ENCODE measurements at regions not wholly inside any gene's neighbourhood (a gene's known extent, or its start where the extent isn't known, plus 50 kb on each side); places are given as distances from the start of the nearest gene placed in this dataset.

DNA sequence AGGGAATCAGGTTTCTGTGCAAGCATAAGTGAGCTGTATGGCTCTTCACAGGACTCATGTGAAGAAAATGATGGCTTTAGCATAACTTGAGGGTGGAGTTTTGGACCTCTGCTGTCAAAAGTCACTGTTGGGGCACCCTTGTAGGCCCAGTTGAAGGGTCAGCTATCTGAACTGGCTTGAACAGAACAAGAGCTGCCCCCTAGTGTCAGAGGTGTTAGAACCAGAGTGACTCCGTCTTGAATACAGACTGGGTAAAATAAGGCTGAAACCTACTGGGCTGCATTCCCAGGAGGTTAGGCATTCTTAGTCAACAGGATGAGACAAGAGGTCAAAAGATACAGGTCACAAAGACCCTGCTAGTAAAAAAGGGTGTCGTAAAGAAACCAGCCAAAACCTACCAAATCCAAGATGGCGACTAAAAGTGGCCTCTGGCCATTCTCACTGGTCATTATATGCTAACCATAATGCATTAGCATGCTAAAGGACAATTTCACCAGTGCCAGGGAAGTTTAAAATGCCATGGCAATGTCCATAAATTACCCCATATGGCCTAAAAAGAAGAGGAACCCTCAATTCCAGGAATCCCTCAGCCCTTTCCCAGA is 484.0 kb upstream of the ERCC4 start:
- no peaks in the 10 kb centered on the region for H3K4me1 ChIP-seq
- no peak overlapping the region for H3K27ac ChIP-seq (replicated peaks)
- TF ChIP-seq, protein P1, sequence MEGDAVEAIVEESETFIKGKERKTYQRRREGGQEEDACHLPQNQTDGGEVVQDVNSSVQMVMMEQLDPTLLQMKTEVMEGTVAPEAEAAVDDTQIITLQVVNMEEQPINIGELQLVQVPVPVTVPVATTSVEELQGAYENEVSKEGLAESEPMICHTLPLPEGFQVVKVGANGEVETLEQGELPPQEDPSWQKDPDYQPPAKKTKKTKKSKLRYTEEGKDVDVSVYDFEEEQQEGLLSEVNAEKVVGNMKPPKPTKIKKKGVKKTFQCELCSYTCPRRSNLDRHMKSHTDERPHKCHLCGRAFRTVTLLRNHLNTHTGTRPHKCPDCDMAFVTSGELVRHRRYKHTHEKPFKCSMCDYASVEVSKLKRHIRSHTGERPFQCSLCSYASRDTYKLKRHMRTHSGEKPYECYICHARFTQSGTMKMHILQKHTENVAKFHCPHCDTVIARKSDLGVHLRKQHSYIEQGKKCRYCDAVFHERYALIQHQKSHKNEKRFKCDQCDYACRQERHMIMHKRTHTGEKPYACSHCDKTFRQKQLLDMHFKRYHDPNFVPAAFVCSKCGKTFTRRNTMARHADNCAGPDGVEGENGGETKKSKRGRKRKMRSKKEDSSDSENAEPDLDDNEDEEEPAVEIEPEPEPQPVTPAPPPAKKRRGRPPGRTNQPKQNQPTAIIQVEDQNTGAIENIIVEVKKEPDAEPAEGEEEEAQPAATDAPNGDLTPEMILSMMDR (IDR thresholded peaks at IDR 0.05; ENCODE audit: borderline replicate concordance): no peak
- H3K27me3 ChIP-seq (ENCODE audit: low read depth): peaks cover 33% of the 10 kb centered on the region
- intact Hi-C loops (cut with micrococcal nuclease): no loop called here
- DNase-seq: no peak
- H3K4me3 ChIP-seq: no peak overlapping the region
- H3K36me3 ChIP-seq: no peaks in the 10 kb centered on the region
- no peaks in the 10 kb centered on the region for H3K9me3 ChIP-seq (replicated peaks)

DNA sequence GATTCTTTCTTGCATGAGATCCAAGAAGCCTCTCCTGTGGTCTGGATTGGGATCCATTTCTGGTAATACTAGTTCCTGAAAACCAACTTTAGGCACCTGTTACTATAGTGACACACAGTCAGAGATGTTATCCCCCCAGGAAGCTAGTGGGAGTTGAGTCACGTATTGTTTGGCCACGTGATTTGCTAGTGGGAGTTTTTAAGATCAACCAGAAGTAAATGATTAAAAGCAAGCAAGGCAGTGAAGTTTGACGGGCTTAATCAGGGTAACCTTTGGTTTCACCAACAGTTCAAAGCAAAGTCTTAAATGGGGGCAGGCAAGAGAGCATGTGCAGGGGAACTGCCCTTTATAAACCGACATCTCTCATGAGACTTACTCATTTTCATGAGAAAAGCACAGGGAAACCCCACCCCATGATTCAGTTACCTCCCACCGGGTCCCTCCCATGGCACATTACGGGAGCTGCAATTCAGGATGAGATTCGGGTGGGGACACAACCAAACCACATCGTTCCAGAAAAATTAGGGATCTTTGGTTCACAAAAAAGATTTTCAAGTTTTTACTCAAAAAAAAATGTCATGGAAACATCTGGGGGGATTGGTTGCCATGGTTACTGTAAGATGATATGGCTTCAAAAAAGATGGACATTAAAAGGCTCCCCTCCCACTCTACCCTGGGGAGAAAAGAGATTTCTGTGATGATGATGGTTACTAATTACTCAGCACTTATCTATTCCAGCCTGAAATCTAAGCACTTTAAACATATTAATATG is 483.1 kb upstream of the ERCC4 start:
- intact Hi-C loops (cut with micrococcal nuclease): no loop called here
- DNase-seq: no peak

GRCh38 chr16:13437413-13437795 is 482.6 kb upstream of the ERCC4 start:
- Histone ChIP-seq H3K27me3 (ENCODE audit: low read depth) (peaks cover 33% of the 10 kb centered on the region), H3K36me3 (no peaks in the 10 kb centered on the region), H3K27ac (replicated peaks) (no peak overlapping the region), H3K4me3 (no peak overlapping the region), H3K4me1 (no peaks in the 10 kb centered on the region), H3K9me3 (replicated peaks) (no peaks in the 10 kb centered on the region)
- TF ChIP-seq, protein P1 (IDR thresholded peaks at IDR 0.05; ENCODE audit: borderline replicate concordance): no peak
- intact Hi-C loops (cut with micrococcal nuclease): no loop called here
- no peak for DNase-seq

More for the DNA sequence above, 483.1 kb upstream of the ERCC4 start:
- peaks cover 33% of the 10 kb centered on the region for H3K27me3 ChIP-seq (ENCODE audit: low read depth)
- H3K9me3 ChIP-seq (replicated peaks): no peaks in the 10 kb centered on the region
- H3K4me3 ChIP-seq: no peak overlapping the region
- H3K4me1 ChIP-seq: no peaks in the 10 kb centered on the region
- H3K27ac ChIP-seq (replicated peaks): no peak overlapping the region
- TF ChIP-seq, protein P1 (IDR thresholded peaks at IDR 0.05; ENCODE audit: borderline replicate concordance): no peak
- H3K36me3 ChIP-seq: no peaks in the 10 kb centered on the region

DNA sequence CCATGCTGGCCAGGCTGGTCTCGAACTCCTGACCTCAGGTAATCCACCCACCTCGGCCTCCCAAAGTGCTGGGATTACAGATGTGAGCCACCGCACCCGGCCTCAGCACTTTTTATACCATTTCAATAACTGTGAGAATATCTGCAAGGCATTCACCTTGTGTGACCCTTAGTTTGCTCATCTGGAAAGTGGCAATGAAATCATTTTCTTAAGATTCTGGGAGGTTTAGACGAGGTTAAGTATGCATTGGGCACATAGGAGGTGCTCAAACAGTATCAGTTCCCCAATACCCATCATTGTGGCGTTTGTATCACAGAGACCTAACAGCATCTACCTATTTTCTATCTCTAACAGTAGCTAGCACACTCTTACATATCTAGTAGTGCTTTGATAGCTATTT is 481.9 kb upstream of the ERCC4 start:
- peaks cover 33% of the 10 kb centered on the region for H3K27me3 ChIP-seq (ENCODE audit: low read depth)
- TF ChIP-seq, protein P1 (IDR thresholded peaks at IDR 0.05; ENCODE audit: borderline replicate concordance): no peak
- intact Hi-C loops (cut with micrococcal nuclease): no loop called here
- no peaks in the 10 kb centered on the region for H3K36me3 ChIP-seq
- DNase-seq: no peak
- no peaks in the 10 kb centered on the region for H3K9me3 ChIP-seq (replicated peaks)
- no peak overlapping the region for H3K27ac ChIP-seq (replicated peaks)
- H3K4me1 ChIP-seq: no peaks in the 10 kb centered on the region
- H3K4me3 ChIP-seq: no peak overlapping the region

DNA sequence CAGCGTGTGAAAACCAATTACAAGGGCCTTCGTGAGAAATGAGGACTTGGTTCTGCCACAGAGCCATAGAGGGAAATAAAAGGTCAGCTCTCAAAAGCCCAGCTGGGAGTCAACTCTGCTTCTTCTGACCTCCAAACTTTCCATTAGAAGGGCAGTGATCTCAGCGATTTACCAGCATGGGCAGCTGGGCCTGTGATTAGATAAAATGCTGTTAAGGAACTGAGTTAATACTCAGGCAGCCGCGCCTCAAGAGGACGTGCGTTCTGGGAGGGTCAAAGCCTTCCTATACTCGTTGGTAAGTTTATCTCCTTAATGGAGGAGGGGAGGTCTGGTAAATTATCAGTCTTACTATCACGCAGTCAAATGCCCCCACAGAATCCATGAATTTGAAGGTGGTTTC is 480.2 kb upstream of the ERCC4 start:
- DNase-seq: no peak
- no peaks in the 10 kb centered on the region for H3K9me3 ChIP-seq (replicated peaks)
- no peaks in the 10 kb centered on the region for H3K4me1 ChIP-seq
- H3K36me3 ChIP-seq: no peaks in the 10 kb centered on the region
- no peak overlapping the region for H3K27ac ChIP-seq (replicated peaks)
- H3K4me3 ChIP-seq: no peak overlapping the region
- H3K27me3 ChIP-seq (ENCODE audit: low read depth): peaks cover 33% of the 10 kb centered on the region
- intact Hi-C loops (cut with micrococcal nuclease): no loop called here
- TF ChIP-seq, protein P1 (IDR thresholded peaks at IDR 0.05; ENCODE audit: borderline replicate concordance): no peak
